GM12878 (cell line): ENCODE measurements at regions not wholly inside any gene's neighbourhood (a gene's known extent, or its start where the extent isn't known, plus 50 kb on each side); places are given as distances from the start of the nearest gene placed in this dataset.

Source experiments
- ATAC-seq: fragments of 200-7000 bp; cut with Tn5 transposase; 3 replicates; pipeline ENCODE4 v1.9.1; 2020; ENCODE audit warnings: mild to moderate bottlenecking, moderate library complexity
- BruUV-seq: library from RNA; stranded (reverse); fragments of 400-500 nt; replicated peaks from 2 replicates; lab custom pipeline; 2021; lab: Mats Ljungman, UMichigan
- CTCF ChIA-PET: fragments of 300-600 bp; sonication (Branson Sonifier 250); formaldehyde crosslinking; extraction: SDS; loops from one replicate; lab custom pipeline; 2021; ENCODE audit warnings: inconsistent platforms; lab: Yijun Ruan, JAX
- POLR2A ChIA-PET: fragments of 350-600 bp; formaldehyde crosslinking; extraction: SDS; loops from one replicate; lab custom pipeline; 2021; ENCODE audit warnings: inconsistent platforms; lab: Charles Lee
- RAD21 ChIA-PET: fragments of 300-600 bp; sonication (Branson Sonifier 250); formaldehyde crosslinking; loops from one replicate; lab custom pipeline; 2023; ENCODE audit warnings: antibody characterized with exemption; ENCODE audit not compliant: unreplicated experiment; lab: Charles Lee
- SMC1A ChIA-PET: fragments of 300-600 bp; sonication (Branson Sonifier 250); formaldehyde crosslinking; loops from one replicate; lab custom pipeline; 2023; ENCODE audit not compliant: unreplicated experiment, uncharacterized antibody; lab: Charles Lee
- DNase-seq: peaks from one replicate; pipeline ENCODE4 v3.0.0-alpha.2; 2011; ENCODE audit warnings: low read depth, low spot score
- FAIRE-seq: peaks from 3 replicates; lab custom pipeline; 2011; peaks lifted over from hg19 to GRCh38; lab: Jason Lieb, UNC
- H2AFZ ChIP-seq: 2 replicates; pipeline ENCODE4 v1.6.0; 2011; ENCODE audit warnings: low read depth, low read length, control low read depth; ENCODE audit not compliant: control insufficient read depth
- H3K27ac ChIP-seq: 2 replicates; pipeline ENCODE4 v1.5.1; 2011; ENCODE audit warnings: control low read depth; ENCODE audit not compliant: control insufficient read depth, insufficient read depth
- H3K27me3 ChIP-seq, 2 experiments: replicated peaks in 1 of 2; 2 replicates each; pipeline versions ENCODE4 v1.6.0 to v1.6.1; 2011; ENCODE audit warnings: low read length in 1 of 2; ENCODE audit not compliant: control insufficient read depth in 2 of 2, insufficient read depth in 2 of 2
- H3K36me3 ChIP-seq, 2 experiments: 2 replicates each; pipeline ENCODE4 v1.5.1; 2011; ENCODE audit warnings: low read length in 1 of 2; ENCODE audit not compliant: control insufficient read depth in 2 of 2, insufficient read depth in 2 of 2
- H3K4me1 ChIP-seq: 2 replicates; pipeline ENCODE4 v1.6.1; 2011; ENCODE audit warnings: mild to moderate bottlenecking, low read length, moderate library complexity, mixed read lengths; ENCODE audit not compliant: control insufficient read depth, insufficient read depth
- H3K4me2 ChIP-seq: 2 replicates; pipeline ENCODE4 v1.6.0; 2011; ENCODE audit warnings: control low read depth; ENCODE audit not compliant: control insufficient read depth, insufficient read depth
- H3K4me3 ChIP-seq: fragments of 200-600 bp; sonication (generic); 2 replicates; pipeline ENCODE4 v1.5.1; 2016
- H3K79me2 ChIP-seq: 2 replicates; pipeline ENCODE4 v1.6.0; 2011; ENCODE audit warnings: low read length; ENCODE audit not compliant: control insufficient read depth, insufficient read depth
- H3K9ac ChIP-seq: 2 replicates; pipeline ENCODE4 v1.8.0; 2011; ENCODE audit warnings: low read length, control low read depth, mixed read lengths; ENCODE audit not compliant: control insufficient read depth, insufficient read depth
- H3K9me3 ChIP-seq: replicated peaks from 3 replicates; pipeline ENCODE4 v1.5.1; 2011; ENCODE audit warnings: mild to moderate bottlenecking, low read length; ENCODE audit not compliant: control insufficient read depth, insufficient read depth
- H4K20me1 ChIP-seq: 2 replicates; pipeline ENCODE4 v1.6.0; 2011; ENCODE audit not compliant: control insufficient read depth, insufficient read depth
- CBFB ChIP-seq: IDR thresholded peaks from 2 replicates; pipeline ENCODE4 v1.6.1; 2016; ENCODE audit warnings: antibody characterized with exemption, low read depth
- E2F4 ChIP-seq: IDR thresholded peaks from 2 replicates; pipeline ENCODE4 v1.6.1; 2012; ENCODE audit warnings: low read depth, low read length, improper control_type of control experiment
- ESRRA ChIP-seq: IDR thresholded peaks from 2 replicates; pipeline ENCODE4 v1.6.1; 2012; ENCODE audit warnings: mild to moderate bottlenecking, low read length, improper control_type of control experiment
- FOS ChIP-seq: IDR thresholded peaks from 3 replicates; pipeline ENCODE4 v1.6.1; 2011; ENCODE audit warnings: borderline replicate concordance; ENCODE audit not compliant: insufficient read length; ENCODE audit errors: extremely low read depth
- HCFC1 ChIP-seq: fragments of 150-350 bp; IDR thresholded peaks from 2 replicates; pipeline ENCODE4 v1.6.1; 2014; ENCODE audit warnings: low read length
- IKZF2 ChIP-seq, 2 experiments: fragments of 450-650 bp; IDR thresholded peaks; 2 replicates each; pipeline ENCODE4 v1.6.1; 2017; ENCODE audit warnings: mild to moderate bottlenecking in 2 of 2, moderate library complexity in 2 of 2
- JUNB ChIP-seq: IDR thresholded peaks from 2 replicates; pipeline ENCODE4 v1.6.1; 2016; ENCODE audit warnings: antibody characterized with exemption, mild to moderate bottlenecking
- PRDM15 ChIP-seq: fragments of 450-650 bp; formaldehyde crosslinking; IDR thresholded peaks from 2 replicates; pipeline ENCODE4 v1.4.0; 2020; ENCODE audit warnings: mild to moderate bottlenecking, moderate library complexity
- RBBP5 ChIP-seq: fragments of 200-600 bp; sonication (generic); conservative IDR thresholded peaks from 2 replicates; pipeline ENCODE4 v1.6.1; 2016
- REST ChIP-seq: IDR thresholded peaks from 2 replicates; pipeline ENCODE4 v1.6.1; 2012; ENCODE audit warnings: mild to moderate bottlenecking, low read depth, low read length
- SP1 ChIP-seq: IDR thresholded peaks from one replicate; pipeline ENCODE4 v1.6.1; 2011; ENCODE audit warnings: low read depth, low read length
- TAF1 ChIP-seq: IDR thresholded peaks from 2 replicates; pipeline ENCODE4 v1.6.1; 2011; ENCODE audit warnings: mild to moderate bottlenecking, low read depth, low read length, borderline replicate concordance
- ZBTB4 ChIP-seq: fragments of 450-650 bp; formaldehyde crosslinking; IDR thresholded peaks from 2 replicates; pipeline ENCODE4 v1.4.0; 2022; ENCODE audit warnings: mild to moderate bottlenecking, moderate library complexity
- WGBS: methylation state at CpG from one replicate; pipeline ENCODE4 v1.1.6; 2016; ENCODE audit warnings: low lambda C conversion rate; ENCODE audit not compliant: insufficient replicate concordance, insufficient coverage; ENCODE audit errors: missing lambda C conversion rate; 5-methylcytosine and 5-hydroxymethylcytosine counted together
- in situ Hi-C: fragments of 300-500 bp; cut with MboI; formaldehyde crosslinking; loops from 9 replicates; pipeline ENCODE4 v1.14.3; 2018; ENCODE audit warnings: mixed read lengths
- intact Hi-C: fragments of 100-400 bp; cut with micrococcal nuclease; formaldehyde crosslinking; loops from one replicate; pipeline ENCODE4 v1.14.2; 2022; ENCODE audit not compliant: unreplicated experiment

- Histone ChIP-seq H3K27ac (no peak overlapping the region), H3K4me2 (no peak overlapping the region), H3K4me3 (no peak overlapping the region), H2AFZ (no peak overlapping the region), H3K9me3 (no peaks in the 10 kb centered on the region), H3K36me3 (no peaks in the 10 kb centered on the region)
- DNase-seq (no peak), FAIRE-seq (no peak)
- ChIA-PET POLR2A (no interaction called here), RAD21 (no interaction called here), CTCF (interaction anchor here (1.0 kb wide), 1 partner anchor 69 kb away, joined by 4 read pairs; no protein-coding TSS in a partner anchor), SMC1A (interaction anchor here (1.0 kb wide), 1 partner anchor 50 kb away, joined by 4 read pairs; no protein-coding TSS in a partner anchor)
- BruUV-seq, result no TSS peak
- no peak for TF ChIP-seq RBBP5
- TF ChIP-seq SP1, result no peak
- no peak for TF ChIP-seq ZBTB4 (CRISPR knock-in tag)
- TF ChIP-seq REST, result no peak
- no peak for TF ChIP-seq E2F4
- TF ChIP-seq JUNB, result no peak
- no peak for TF ChIP-seq FOS
- no peak for TF ChIP-seq IKZF2 (IDR thresholded peaks at IDR 0.05)
- no peak for TF ChIP-seq ESRRA
- no peak for TF ChIP-seq TAF1
- TF ChIP-seq CBFB, result no peak
- TF ChIP-seq PRDM15, result no peak
- no peak for TF ChIP-seq HCFC1
- TF ChIP-seq, all 136 proteins: peak for 0
- no peak overlapping the region for H3K9ac ChIP-seq
- no peaks in the 10 kb centered on the region for H3K4me1 ChIP-seq
- H3K27me3 ChIP-seq, result no peaks in the 10 kb centered on the region; a peak in 1 of 4 replicates
- in situ Hi-C loops, result no loop called here
- H4K20me1 ChIP-seq, result no peaks in the 10 kb centered on the region
- intact Hi-C loops, result no loop called here
- 7% methylated on average over 1 of the region's 1 CpG for WGBS
- ATAC-seq, result no peak
- H3K79me2 ChIP-seq, result no peaks in the 10 kb centered on the region
Measured at GRCh38 chr20:40893610-40894236, 134.9 kb upstream of the TOP1 start.
